HG02885 (cell line): ENCODE measurements at regions not wholly inside any gene's neighbourhood (a gene's known extent, or its start where the extent isn't known, plus 50 kb on each side); places are given as distances from the start of the nearest gene placed in this dataset.

Source experiments
- ATAC-seq: cut with Tn5 transposase; IDR thresholded peaks from one replicate; pipeline ENCODE4 v1.9.1; 2021; ENCODE audit warnings: mild to moderate bottlenecking; ENCODE audit not compliant: unreplicated experiment, poor library complexity

GRCh38 chr11:95520369-95521132, 269.0 kb downstream of the FAM76B start:
- ATAC-seq, result no peak

GRCh38 chr11:95519912-95520311, 269.7 kb downstream of the FAM76B start:
- ATAC-seq, result no peak

GRCh38 chr11:95517453-95517852, 272.1 kb downstream of the FAM76B start:
- no peak for ATAC-seq

- ATAC-seq, result no peak
Measured at GRCh38 chr11:95516786-95517185, 272.8 kb downstream of the FAM76B start.

- no peak for ATAC-seq
Measured at GRCh38 chr11:95516175-95516574, 273.4 kb downstream of the FAM76B start.

GRCh38 chr11:95515371-95515770, 274.2 kb downstream of the FAM76B start:
- no peak for ATAC-seq

GRCh38 chr11:95514416-95515110, 275.0 kb downstream of the FAM76B start:
- no peak for ATAC-seq

GRCh38 chr11:95512682-95513081, 276.9 kb downstream of the FAM76B start:
- ATAC-seq, result no peak

GRCh38 chr11:95512177-95512576, 277.4 kb downstream of the FAM76B start:
- ATAC-seq, result no peak

GRCh38 chr11:95508219-95508890, 277.4 kb upstream of the SESN3 start:
- no peak for ATAC-seq

GRCh38 chr11:95507794-95508193, 276.8 kb upstream of the SESN3 start:
- ATAC-seq, result no peak

GRCh38 chr11:95506777-95507176, 275.8 kb upstream of the SESN3 start:
- ATAC-seq, result no peak

GRCh38 chr11:95505927-95506426, 275.0 kb upstream of the SESN3 start:
- no peak for ATAC-seq

GRCh38 chr11:95503047-95503446, 272.0 kb upstream of the SESN3 start:
- no peak for ATAC-seq

- ATAC-seq, result no peak
Measured at GRCh38 chr11:95502522-95502921, 271.5 kb upstream of the SESN3 start.

- no peak for ATAC-seq
Measured at GRCh38 chr11:95501761-95502266, 270.8 kb upstream of the SESN3 start.

- no peak for ATAC-seq
Measured at GRCh38 chr11:95500466-95500865, 269.5 kb upstream of the SESN3 start.

- ATAC-seq, result no peak
Measured at GRCh38 chr11:95499516-95500135, 268.6 kb upstream of the SESN3 start.

- ATAC-seq, result no peak
Measured at GRCh38 chr11:95498722-95499425, 267.9 kb upstream of the SESN3 start.

- no peak for ATAC-seq
Measured at GRCh38 chr11:95496901-95497300, 265.9 kb upstream of the SESN3 start.
